NB4 (cell line): ENCODE measurements at regions not wholly inside any gene's neighbourhood (a gene's known extent, or its start where the extent isn't known, plus 50 kb on each side); places are given as distances from the start of the nearest gene placed in this dataset.

Experiments
- POLR2A ChIP-seq: IDR thresholded peaks from 2 replicates; pipeline ENCODE4 v1.6.1; 2011; ENCODE audit warnings: mild to moderate bottlenecking; ENCODE audit not compliant: insufficient read length; ENCODE audit errors: extremely low read depth
- TF ChIP-seq, protein P1 (sequence below): IDR thresholded peaks from one replicate; pipeline ENCODE4 v1.5.1; 2012; ENCODE audit warnings: low read depth, low read length

DNA sequence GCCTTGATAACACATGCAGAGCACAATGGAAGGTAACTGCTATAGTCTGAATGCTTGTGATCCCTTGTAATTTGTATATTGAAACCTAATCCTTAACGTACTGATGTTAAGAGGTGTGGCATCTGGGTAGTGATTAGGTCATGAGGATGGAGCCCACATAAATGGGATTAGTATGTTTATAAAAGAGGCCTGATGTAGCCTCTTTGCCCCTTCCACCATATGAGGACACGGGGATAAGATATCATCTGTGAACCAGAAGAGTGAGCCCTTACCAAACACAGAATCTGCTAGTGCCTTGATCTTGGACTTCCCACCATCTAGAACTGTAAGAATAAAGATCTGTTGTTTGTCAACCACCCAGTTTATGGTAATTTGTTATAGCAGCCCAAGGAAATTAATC lies 1074.2 kb upstream of the INTU start:
- TF ChIP-seq, protein P1, sequence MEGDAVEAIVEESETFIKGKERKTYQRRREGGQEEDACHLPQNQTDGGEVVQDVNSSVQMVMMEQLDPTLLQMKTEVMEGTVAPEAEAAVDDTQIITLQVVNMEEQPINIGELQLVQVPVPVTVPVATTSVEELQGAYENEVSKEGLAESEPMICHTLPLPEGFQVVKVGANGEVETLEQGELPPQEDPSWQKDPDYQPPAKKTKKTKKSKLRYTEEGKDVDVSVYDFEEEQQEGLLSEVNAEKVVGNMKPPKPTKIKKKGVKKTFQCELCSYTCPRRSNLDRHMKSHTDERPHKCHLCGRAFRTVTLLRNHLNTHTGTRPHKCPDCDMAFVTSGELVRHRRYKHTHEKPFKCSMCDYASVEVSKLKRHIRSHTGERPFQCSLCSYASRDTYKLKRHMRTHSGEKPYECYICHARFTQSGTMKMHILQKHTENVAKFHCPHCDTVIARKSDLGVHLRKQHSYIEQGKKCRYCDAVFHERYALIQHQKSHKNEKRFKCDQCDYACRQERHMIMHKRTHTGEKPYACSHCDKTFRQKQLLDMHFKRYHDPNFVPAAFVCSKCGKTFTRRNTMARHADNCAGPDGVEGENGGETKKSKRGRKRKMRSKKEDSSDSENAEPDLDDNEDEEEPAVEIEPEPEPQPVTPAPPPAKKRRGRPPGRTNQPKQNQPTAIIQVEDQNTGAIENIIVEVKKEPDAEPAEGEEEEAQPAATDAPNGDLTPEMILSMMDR, result no peak
- TF ChIP-seq POLR2A, result no peak
